IPS-18a (cell line): ENCODE measurements at regions not wholly inside any gene's neighbourhood (a gene's known extent, or its start where the extent isn't known, plus 50 kb on each side); places are given as distances from the start of the nearest gene placed in this dataset.
A peak's percentile ranks its signal among the peaks of the same experiment; 100 is the strongest.

Experiments used
- H3K27ac ChIP-seq: one replicate; pipeline ENCODE4 v1.5.1; 2013; ENCODE audit warnings: low read length
- H3K27me3 ChIP-seq: one replicate; pipeline ENCODE4 v1.6.1; 2013; ENCODE audit warnings: mild to moderate bottlenecking, low read length; ENCODE audit not compliant: control insufficient read depth, insufficient read depth
- H3K36me3 ChIP-seq: one replicate; pipeline ENCODE4 v1.6.1; 2013; ENCODE audit warnings: low read depth, low read length; ENCODE audit not compliant: control insufficient read depth
- H3K4me1 ChIP-seq: one replicate; pipeline ENCODE4 v1.6.1; 2013; ENCODE audit warnings: low read depth, low read length; ENCODE audit not compliant: control insufficient read depth
- H3K4me3 ChIP-seq: one replicate; pipeline ENCODE4 v1.5.1; 2013; ENCODE audit warnings: low read length
- H3K9ac ChIP-seq: one replicate; pipeline ENCODE4 v1.6.1; 2013; ENCODE audit warnings: mild to moderate bottlenecking, low read length, moderate library complexity
- H3K9me3 ChIP-seq: one replicate; pipeline ENCODE4 v1.6.1; 2013; ENCODE audit warnings: low read depth, low read length; ENCODE audit not compliant: control insufficient read depth

DNA sequence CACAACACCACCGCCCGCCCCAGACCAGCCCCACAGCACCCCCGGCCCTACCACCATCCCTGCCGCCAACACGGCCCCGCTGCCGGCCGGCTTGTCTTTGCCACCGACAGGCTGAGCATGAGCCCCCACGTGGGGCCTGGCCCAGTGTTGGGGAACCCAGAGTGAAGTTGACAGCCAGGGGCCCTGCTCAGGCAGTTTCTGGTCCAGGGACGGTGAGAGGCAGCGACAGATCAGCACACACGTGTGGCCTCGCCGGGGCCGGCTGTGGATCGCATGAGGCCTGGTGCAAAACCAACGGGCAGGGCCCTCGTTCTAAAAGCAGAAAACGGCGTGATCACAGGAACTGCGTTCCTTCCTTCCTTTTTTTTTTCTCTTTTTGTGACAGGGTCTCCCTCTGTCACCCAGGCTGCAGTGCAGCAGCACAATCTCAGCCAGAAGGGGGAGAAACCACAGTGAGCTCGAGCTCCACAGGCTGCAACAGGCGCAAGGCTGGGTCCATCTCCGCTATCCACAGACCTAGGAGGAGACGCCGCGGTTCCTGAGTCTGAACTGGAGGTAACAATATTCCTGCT, 50.5 kb upstream of the FBRSL1 start:
- no peaks in the 10 kb centered on the region for H3K36me3 ChIP-seq
- H3K27me3 ChIP-seq, result peaks cover 55% of the 10 kb centered on the region
- no peaks in the 10 kb centered on the region for H3K9me3 ChIP-seq
- no peak overlapping the region for H3K4me3 ChIP-seq
- H3K27ac ChIP-seq, result no peak overlapping the region
- H3K4me1 ChIP-seq, result peaks cover 4% of the 10 kb centered on the region
- no peak overlapping the region for H3K9ac ChIP-seq

GRCh38 chr12:132438726-132439125, 51.2 kb upstream of the FBRSL1 start:
- peaks cover 4% of the 10 kb centered on the region for H3K4me1 ChIP-seq
- no peak overlapping the region for H3K4me3 ChIP-seq
- no peak overlapping the region for H3K27ac ChIP-seq
- H3K27me3 ChIP-seq, result peaks cover 60% of the 10 kb centered on the region
- no peaks in the 10 kb centered on the region for H3K36me3 ChIP-seq
- H3K9me3 ChIP-seq, result no peaks in the 10 kb centered on the region
- no peak overlapping the region for H3K9ac ChIP-seq

DNA sequence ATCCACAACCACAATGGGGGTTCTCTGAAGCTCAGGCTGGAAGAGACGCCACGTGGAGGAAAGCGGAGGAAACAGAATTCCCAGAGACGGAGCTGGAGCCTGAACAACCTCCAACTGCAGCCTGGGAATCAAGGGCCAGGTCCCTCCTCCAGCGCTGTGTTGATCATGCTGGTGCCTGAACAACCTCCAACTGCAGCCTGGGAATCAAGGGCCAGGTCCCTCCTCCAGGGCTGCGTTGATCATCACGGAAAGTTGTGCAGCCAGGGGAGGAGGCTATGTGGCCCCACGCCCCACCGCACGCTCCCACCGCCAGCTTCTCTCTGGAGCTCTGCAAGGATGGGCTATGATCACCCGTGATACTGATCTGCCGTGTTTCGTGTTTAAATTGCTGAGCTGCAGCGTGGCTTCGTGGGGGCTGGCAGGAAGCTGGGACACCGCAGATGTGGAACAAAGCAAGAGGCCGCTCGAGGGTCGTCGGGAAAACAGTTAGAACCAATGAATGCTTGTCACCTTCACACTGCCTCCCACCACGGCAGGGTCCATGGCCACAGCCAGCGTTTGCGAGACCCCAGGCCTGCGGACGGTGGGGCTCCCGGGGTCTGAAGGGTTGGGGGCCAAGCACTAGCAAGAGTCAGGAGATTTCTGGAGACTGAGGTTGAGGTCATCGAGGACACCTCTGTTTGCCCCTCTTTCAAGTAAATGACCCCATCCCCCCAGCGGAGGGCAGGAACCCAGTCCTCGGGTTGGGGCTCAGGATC, 51.8 kb upstream of the FBRSL1 start:
- no peak overlapping the region for H3K27ac ChIP-seq
- peaks cover 4% of the 10 kb centered on the region for H3K4me1 ChIP-seq
- H3K9ac ChIP-seq, result no peak overlapping the region

GRCh38 chr12:132437252-132437932, 52.6 kb upstream of the FBRSL1 start:
- Histone ChIP-seq H3K36me3 (no peaks in the 10 kb centered on the region), H3K9me3 (no peaks in the 10 kb centered on the region), H3K9ac (no peak overlapping the region), H3K27ac (no peak overlapping the region), H3K4me3 (peak overlapping the region; percentile 55), H3K4me1 (peaks cover 4% of the 10 kb centered on the region), H3K27me3 (peaks cover 71% of the 10 kb centered on the region)

More for the DNA sequence above, 51.8 kb upstream of the FBRSL1 start:
- peaks cover 66% of the 10 kb centered on the region for H3K27me3 ChIP-seq
- peak overlapping the region; percentile 55 for H3K4me3 ChIP-seq
- H3K9me3 ChIP-seq, result no peaks in the 10 kb centered on the region
- no peaks in the 10 kb centered on the region for H3K36me3 ChIP-seq

- Histone ChIP-seq H3K27me3 (peaks cover 71% of the 10 kb centered on the region), H3K4me3 (peak overlapping the region; percentile 55), H3K27ac (no peak overlapping the region), H3K4me1 (peaks cover 4% of the 10 kb centered on the region), H3K9me3 (no peaks in the 10 kb centered on the region), H3K36me3 (no peaks in the 10 kb centered on the region), H3K9ac (no peak overlapping the region)
Observed at GRCh38 chr12:132436791-132437251, 53.1 kb upstream of the FBRSL1 start.

DNA sequence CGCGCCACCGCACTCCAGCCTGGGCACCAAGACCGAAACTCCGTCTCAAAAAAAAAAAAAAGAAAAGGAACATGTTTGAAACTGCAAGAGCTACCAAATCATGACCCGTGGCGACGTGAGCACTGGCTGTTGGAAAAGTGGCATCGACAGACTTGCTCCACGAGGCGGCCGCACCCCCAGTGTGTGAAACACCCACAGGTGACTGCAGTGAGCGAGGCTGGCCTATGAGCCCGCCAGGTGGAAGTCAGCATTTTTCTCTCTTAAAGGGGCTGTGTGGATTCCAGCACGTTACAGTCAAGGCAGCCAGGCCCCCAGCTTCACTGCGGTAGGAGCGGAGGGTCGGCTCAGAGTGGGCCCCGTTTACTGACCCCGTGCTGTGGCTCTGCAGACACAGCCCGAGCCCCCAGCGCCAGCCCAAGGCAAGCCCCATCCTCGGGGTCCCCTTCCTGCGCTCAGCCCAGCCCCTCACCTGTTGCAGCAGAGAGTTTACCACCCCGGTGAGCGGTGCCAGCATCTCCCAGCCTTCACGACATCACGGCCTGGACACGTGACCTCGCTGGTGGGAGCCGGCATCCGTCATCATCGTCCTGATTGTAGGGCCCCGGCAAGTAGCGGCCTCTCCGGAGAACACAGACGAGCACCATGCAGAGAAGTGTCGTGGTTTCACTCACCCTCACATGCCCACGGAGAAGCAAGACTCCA, 54.3 kb upstream of the FBRSL1 start:
- peaks cover 73% of the 10 kb centered on the region for H3K27me3 ChIP-seq

DNA sequence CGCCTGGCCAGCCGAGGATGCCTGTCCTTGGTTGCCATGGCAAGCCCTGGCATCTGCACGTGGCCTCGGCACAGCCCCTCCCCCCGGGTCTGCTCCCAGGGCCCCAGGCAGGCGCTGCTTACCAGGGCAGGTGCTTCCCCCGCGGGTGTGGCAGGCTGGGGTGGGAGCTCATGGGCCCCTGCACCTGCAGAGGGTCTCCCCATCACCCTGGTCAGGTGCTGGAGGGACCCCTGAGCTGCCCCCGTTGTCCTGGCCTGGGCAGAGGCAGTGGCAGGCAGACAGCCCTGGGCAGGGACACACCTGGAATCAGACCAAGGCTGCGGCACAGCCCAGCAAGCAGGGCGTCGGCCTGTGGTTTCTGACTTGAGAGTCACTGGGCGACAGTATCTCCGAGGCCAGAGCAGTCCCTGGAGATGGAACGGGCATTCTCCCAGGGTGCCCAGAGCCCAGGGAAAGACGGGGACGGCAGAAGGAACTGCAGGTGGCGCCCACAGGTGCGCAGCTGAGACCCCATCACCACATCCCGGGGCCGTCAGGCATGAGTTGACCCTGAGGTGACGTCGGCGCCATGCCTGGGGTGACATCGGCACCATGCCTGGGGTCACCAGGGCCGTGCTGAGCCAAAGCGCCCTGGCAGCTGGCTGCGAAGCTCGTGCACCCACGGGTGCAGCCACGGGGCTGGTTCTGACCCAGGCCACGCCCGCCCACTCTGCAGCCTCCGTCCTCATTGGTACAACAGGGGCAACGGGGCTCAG, 56.1 kb upstream of the FBRSL1 start:
- H3K27me3 ChIP-seq, result peaks cover 83% of the 10 kb centered on the region
- no peak overlapping the region for H3K9ac ChIP-seq
- H3K4me1 ChIP-seq, result peaks cover 9% of the 10 kb centered on the region
- no peaks in the 10 kb centered on the region for H3K9me3 ChIP-seq
- no peaks in the 10 kb centered on the region for H3K36me3 ChIP-seq
- H3K27ac ChIP-seq, result no peak overlapping the region
- H3K4me3 ChIP-seq, result no peak overlapping the region

More for the DNA sequence above, 54.3 kb upstream of the FBRSL1 start:
- Histone ChIP-seq H3K9ac (no peak overlapping the region), H3K9me3 (no peaks in the 10 kb centered on the region), H3K27ac (no peak overlapping the region), H3K4me3 (no peak overlapping the region), H3K4me1 (peaks cover 4% of the 10 kb centered on the region), H3K36me3 (no peaks in the 10 kb centered on the region)

DNA sequence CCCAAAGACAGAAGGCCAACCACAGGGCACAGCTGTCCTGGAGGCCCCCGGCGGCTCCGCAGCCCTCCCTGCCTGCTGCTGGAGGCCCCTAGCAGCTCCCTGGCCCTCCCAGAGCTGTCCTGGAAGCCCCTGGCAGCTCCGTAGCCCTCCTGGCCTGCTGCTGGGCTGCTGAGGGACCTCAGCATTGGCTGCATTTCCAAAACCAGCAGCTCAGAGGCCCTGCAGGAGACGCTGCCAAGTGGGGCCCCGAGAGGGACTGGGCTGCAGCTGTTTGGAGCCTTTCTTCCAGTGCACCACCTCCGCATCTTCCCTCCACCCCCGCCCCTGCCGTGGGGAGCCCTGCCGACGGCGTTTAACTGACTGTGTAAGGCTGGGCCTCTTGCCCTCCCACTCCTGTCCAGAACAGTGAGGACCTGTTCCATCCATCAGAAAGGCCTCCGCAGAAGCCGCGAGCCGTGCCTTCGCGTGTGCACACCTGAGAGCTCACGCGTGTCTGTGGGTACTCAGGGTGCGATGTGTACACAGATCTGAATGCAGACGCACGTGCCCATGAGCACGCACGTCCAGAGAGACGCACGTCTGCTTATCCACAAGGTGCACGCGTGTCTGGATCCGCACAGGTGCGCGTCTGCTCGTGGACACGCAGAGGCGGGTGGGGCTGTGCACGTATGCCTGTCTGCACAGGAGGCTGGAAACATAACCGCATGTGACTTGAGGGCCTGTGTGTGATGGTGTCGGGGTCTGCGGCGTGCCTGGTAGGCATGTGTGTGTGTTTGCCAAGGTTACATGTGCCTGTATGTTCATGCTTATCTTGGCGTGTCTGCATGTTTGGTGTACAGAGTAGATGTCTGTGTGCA, 57.0 kb upstream of the FBRSL1 start:
- H3K4me1 ChIP-seq, result peaks cover 9% of the 10 kb centered on the region
- no peak overlapping the region for H3K27ac ChIP-seq
- H3K36me3 ChIP-seq, result no peaks in the 10 kb centered on the region
- H3K4me3 ChIP-seq, result no peak overlapping the region
- peaks cover 92% of the 10 kb centered on the region for H3K27me3 ChIP-seq
- no peaks in the 10 kb centered on the region for H3K9me3 ChIP-seq
- H3K9ac ChIP-seq, result no peak overlapping the region

- Histone ChIP-seq H3K27ac (no peak overlapping the region), H3K36me3 (no peaks in the 10 kb centered on the region), H3K4me1 (peaks cover 5% of the 10 kb centered on the region), H3K4me3 (no peak overlapping the region), H3K9me3 (no peaks in the 10 kb centered on the region), H3K9ac (no peak overlapping the region), H3K27me3 (peaks cover 99% of the 10 kb centered on the region)
Observed at GRCh38 chr12:132432126-132432705, 57.7 kb upstream of the FBRSL1 start.
